PC-9 (cell line): ENCODE measurements at regions not wholly inside any gene's neighbourhood (a gene's known extent, or its start where the extent isn't known, plus 50 kb on each side); places are given as distances from the start of the nearest gene placed in this dataset.

Source experiments
- BruUV-seq: library from RNA; stranded (reverse); fragments of 400-500 nt; replicated peaks from 2 replicates; lab custom pipeline; 2021; lab: Mats Ljungman, UMichigan
- CTCF ChIA-PET: fragments of 300-600 bp; sonication (Branson Sonifier 250); formaldehyde crosslinking; loops from one replicate; lab custom pipeline; 2022; ENCODE audit warnings: antibody characterized with exemption; lab: Charles Lee
- POLR2A ChIA-PET: fragments of 300-600 bp; sonication (Branson Sonifier 250); formaldehyde crosslinking; loops from one replicate; lab custom pipeline; 2022; ENCODE audit warnings: antibody characterized with exemption; ENCODE audit not compliant: unreplicated experiment; lab: Charles Lee
- DNase-seq, 2 experiments: peaks; one replicate each; pipeline versions ENCODE4 v3.0.0 to v3.0.0-alpha.2; 2015 to 2022; ENCODE audit warnings: mixed read lengths in 1 of 2
- H2AFZ ChIP-seq: fragments of 200-600 bp; sonication (generic); 2 replicates; pipeline ENCODE4 v1.8.1; 2017; ENCODE audit warnings: antibody characterized with exemption
- H3F3A ChIP-seq: fragments of 200-600 bp; sonication (generic); 2 replicates; pipeline ENCODE4 v1.8.1; 2017; ENCODE audit warnings: antibody characterized with exemption, mild to moderate bottlenecking, low read depth; ENCODE audit not compliant: insufficient read depth
- H3K27ac ChIP-seq: fragments of 200-600 bp; sonication (generic); 2 replicates; pipeline ENCODE4 v1.6.1; 2016; ENCODE audit warnings: mixed run types
- H3K27me3 ChIP-seq: fragments of 200-600 bp; sonication (generic); 2 replicates; pipeline ENCODE4 v1.6.1; 2016; ENCODE audit warnings: low read depth, mixed run types; ENCODE audit not compliant: insufficient read depth
- H3K36me3 ChIP-seq: fragments of 200-600 bp; sonication (generic); 2 replicates; pipeline ENCODE4 v1.6.1; 2016; ENCODE audit warnings: low read depth, mixed run types
- H3K4me1 ChIP-seq: fragments of 200-600 bp; sonication (generic); replicated peaks from 2 replicates; pipeline ENCODE4 v1.6.1; 2016; ENCODE audit warnings: mixed run types; ENCODE audit not compliant: insufficient read depth
- H3K4me2 ChIP-seq: fragments of 200-600 bp; sonication (generic); 2 replicates; pipeline ENCODE4 v1.6.1; 2017; ENCODE audit warnings: mixed run types
- H3K4me3 ChIP-seq: fragments of 200-600 bp; sonication (generic); 2 replicates; pipeline ENCODE4 v1.6.1; 2016; ENCODE audit warnings: mixed run types
- H3K79me2 ChIP-seq: fragments of 200-600 bp; sonication (generic); 2 replicates; pipeline ENCODE4 v1.6.1; 2017; ENCODE audit warnings: low read depth, mixed run types
- H3K9me2 ChIP-seq: fragments of 200-600 bp; sonication (generic); 2 replicates; pipeline ENCODE4 v1.8.1; 2017; ENCODE audit warnings: mild to moderate bottlenecking; ENCODE audit not compliant: insufficient read depth
- H3K9me3 ChIP-seq: fragments of 200-600 bp; sonication (generic); 2 replicates; pipeline ENCODE4 v1.8.1; 2016; ENCODE audit warnings: low read depth; ENCODE audit not compliant: insufficient read depth
- H4K20me1 ChIP-seq: fragments of 200-600 bp; sonication (generic); 2 replicates; pipeline ENCODE4 v1.8.1; 2017; ENCODE audit not compliant: insufficient read depth
- CTCF ChIP-seq: fragments of 200-600 bp; sonication (generic); conservative IDR thresholded peaks from 2 replicates; pipeline ENCODE4 v1.6.1; 2017; ENCODE audit warnings: mixed run types, antibody characterized with exemption, mild to moderate bottlenecking, moderate library complexity
- EZH2 ChIP-seq: fragments of 200-600 bp; sonication (generic); IDR thresholded peaks from 2 replicates; pipeline ENCODE4 v1.8.0; 2017; ENCODE audit warnings: antibody characterized with exemption, low read depth
- intact Hi-C: fragments of 100-400 bp; cut with micrococcal nuclease; formaldehyde crosslinking; loops from one replicate; pipeline ENCODE4 v1.10.0; 2022; ENCODE audit not compliant: unreplicated experiment

- no peak for TF ChIP-seq CTCF
- TF ChIP-seq EZH2, result no peak
- no peak for DNase-seq
- H3K4me1 ChIP-seq, result no peaks in the 10 kb centered on the region
- no peaks in the 10 kb centered on the region for H3K79me2 ChIP-seq
- no peaks in the 10 kb centered on the region for H3K27me3 ChIP-seq
- no peak overlapping the region for H2AFZ ChIP-seq
- no peak overlapping the region for H3K4me2 ChIP-seq
- H4K20me1 ChIP-seq, result no peaks in the 10 kb centered on the region
- H3K9me3 ChIP-seq, result no peaks in the 10 kb centered on the region
- no TSS peak for BruUV-seq
- no peak overlapping the region for H3K4me3 ChIP-seq
- intact Hi-C loops, result no loop called here
- no peak overlapping the region for H3K27ac ChIP-seq
- no peaks in the 10 kb centered on the region for H3K36me3 ChIP-seq
- POLR2A ChIA-PET, result no interaction called here
- H3F3A ChIP-seq, result no peaks in the 10 kb centered on the region
- CTCF ChIA-PET, result no interaction called here
- H3K9me2 ChIP-seq, result no peaks in the 10 kb centered on the region
These were observed 91.3 kb upstream of the SLC4A7 start for GRCh38 chr3:27575499-27575898.

GRCh38 chr3:27574438-27574795 is 90.2 kb upstream of the SLC4A7 start:
- Histone ChIP-seq H3F3A (no peaks in the 10 kb centered on the region), H3K4me1 (no peaks in the 10 kb centered on the region), H2AFZ (no peak overlapping the region), H3K27me3 (no peaks in the 10 kb centered on the region), H3K4me2 (no peak overlapping the region), H4K20me1 (no peaks in the 10 kb centered on the region), H3K9me2 (no peaks in the 10 kb centered on the region), H3K79me2 (no peaks in the 10 kb centered on the region), H3K36me3 (no peaks in the 10 kb centered on the region), H3K9me3 (no peaks in the 10 kb centered on the region), H3K4me3 (no peak overlapping the region), H3K27ac (no peak overlapping the region)
- intact Hi-C loops, result no loop called here
- POLR2A ChIA-PET, result no interaction called here
- no peak for TF ChIP-seq CTCF
- TF ChIP-seq EZH2, result no peak
- DNase-seq, result no peak
- CTCF ChIA-PET, result no interaction called here
- BruUV-seq, result no TSS peak

- no peaks in the 10 kb centered on the region for H3K79me2 ChIP-seq
- no peak overlapping the region for H3K4me3 ChIP-seq
- no peak overlapping the region for H3K4me2 ChIP-seq
- no peaks in the 10 kb centered on the region for H3F3A ChIP-seq
- H3K27me3 ChIP-seq, result no peaks in the 10 kb centered on the region
- no peaks in the 10 kb centered on the region for H3K4me1 ChIP-seq
- H4K20me1 ChIP-seq, result no peaks in the 10 kb centered on the region
- intact Hi-C loops, result no loop called here
- no peak overlapping the region for H3K27ac ChIP-seq
- H3K9me3 ChIP-seq, result no peaks in the 10 kb centered on the region
- no peaks in the 10 kb centered on the region for H3K9me2 ChIP-seq
- H3K36me3 ChIP-seq, result no peaks in the 10 kb centered on the region
- H2AFZ ChIP-seq, result no peak overlapping the region
- CTCF ChIA-PET, result no interaction called here
- POLR2A ChIA-PET, result no interaction called here
- no TSS peak for BruUV-seq
- DNase-seq, result no peak
- TF ChIP-seq EZH2 (no peak), CTCF (no peak)
These were observed 89.7 kb upstream of the SLC4A7 start for GRCh38 chr3:27573780-27574437.
